Naive thymus-derived CD4-positive, alpha-beta T cell (primary cell): ENCODE measurements at regions not wholly inside any gene's neighbourhood (a gene's known extent, or its start where the extent isn't known, plus 50 kb on each side); places are given as distances from the start of the nearest gene placed in this dataset.

Experiments
- ATAC-seq: fragments of 150-1000 bp; cut with Tn5 transposase; 2 replicates; pipeline ENCODE4 v1.10.0; 2021; ENCODE audit warnings: mild to moderate bottlenecking, moderate library complexity
- CTCF ChIA-PET: fragments of 350-600 bp; sonication (Branson Sonifier 250); formaldehyde crosslinking; loops from one replicate; lab custom pipeline; 2021; ENCODE audit warnings: antibody characterized with exemption; lab: Charles Lee
- POLR2A ChIA-PET: fragments of 350-600 bp; sonication (Branson Sonifier 250); formaldehyde crosslinking; loops from one replicate; lab custom pipeline; 2021; ENCODE audit warnings: antibody characterized with exemption, inconsistent platforms; lab: Charles Lee
- DNase-seq, 9 donors: peaks; one replicate each; pipeline versions ENCODE4 v3.0.0 to v3.0.0-alpha.2; 2020 to 2022; ENCODE audit warnings: mixed read lengths in 1 of 9
- H3K27ac ChIP-seq: one replicate; pipeline ENCODE4 v1.7.0; 2013; ENCODE audit warnings: mild to moderate bottlenecking, low read depth, low read length, moderate library complexity
- H3K27me3 ChIP-seq, 2 donors: one replicate each; pipeline ENCODE4 v1.7.0; 2013; ENCODE audit warnings: low read length in 2 of 2, mild to moderate bottlenecking in 2 of 2, moderate library complexity in 2 of 2; ENCODE audit not compliant: control insufficient read depth in 2 of 2, insufficient read depth in 2 of 2
- H3K36me3 ChIP-seq, 3 experiments: 1 replicate in 2 of 3; 2 replicates in 1 of 3; pipeline ENCODE4 v1.7.0; 2013; ENCODE audit warnings: low read length in 3 of 3, mild to moderate bottlenecking in 3 of 3, moderate library complexity in 1 of 3; ENCODE audit not compliant: insufficient read depth in 3 of 3, control insufficient read depth in 2 of 3
- H3K4me1 ChIP-seq, 2 donors: one replicate each; pipeline ENCODE4 v1.7.0; 2013; ENCODE audit warnings: low read length in 2 of 2, mild to moderate bottlenecking in 2 of 2, moderate library complexity in 1 of 2; ENCODE audit not compliant: control insufficient read depth in 2 of 2, insufficient read depth in 2 of 2
- H3K4me3 ChIP-seq: 2 replicates; pipeline ENCODE4 v1.7.0; 2013; ENCODE audit warnings: mild to moderate bottlenecking, low read length
- H3K9me3 ChIP-seq, 3 experiments: 1 replicate in 2 of 3; 2 replicates in 1 of 3; pipeline ENCODE4 v1.7.0; 2013; ENCODE audit warnings: low read length in 3 of 3; ENCODE audit not compliant: control insufficient read depth in 2 of 3
- H3K27ac Mint-ChIP-seq, 9 donors: one replicate each; pipeline ENCODE4 v1.8.0; 2020 to 2022; ENCODE audit warnings: mixed read lengths in 9 of 9, mild to moderate bottlenecking in 8 of 9, moderate library complexity in 5 of 9, inconsistent platforms in 2 of 9
- H3K27me3 Mint-ChIP-seq, 5 donors: one replicate each; pipeline ENCODE4 v1.8.0; 2021 to 2022; ENCODE audit warnings: mixed read lengths in 5 of 5, mild to moderate bottlenecking in 1 of 5
- H3K36me3 Mint-ChIP-seq, 5 donors: one replicate each; pipeline ENCODE4 v1.8.0; 2020 to 2022; ENCODE audit warnings: mixed read lengths in 5 of 5, mild to moderate bottlenecking in 3 of 5, inconsistent platforms in 1 of 5
- H3K4me1 Mint-ChIP-seq, 7 donors: one replicate each; pipeline ENCODE4 v1.8.0; 2020 to 2022; ENCODE audit warnings: mixed read lengths in 7 of 7, mild to moderate bottlenecking in 3 of 7, inconsistent platforms in 1 of 7
- H3K4me3 Mint-ChIP-seq, 10 donors: one replicate each; pipeline ENCODE4 v1.8.0; 2020 to 2022; ENCODE audit warnings: mild to moderate bottlenecking in 10 of 10, mixed read lengths in 10 of 10, moderate library complexity in 6 of 10, inconsistent platforms in 2 of 10
- H3K9me3 Mint-ChIP-seq, 11 donors: one replicate each; pipeline ENCODE4 v1.8.0; 2020 to 2022; ENCODE audit warnings: mixed read lengths in 11 of 11, mild to moderate bottlenecking in 4 of 11, inconsistent platforms in 1 of 11, moderate library complexity in 1 of 11
- intact Hi-C, 2 donors: fragments of 100-400 bp; cut with micrococcal nuclease; formaldehyde crosslinking; loops; one replicate each; pipeline ENCODE4 v1.15.1; 2023

DNA sequence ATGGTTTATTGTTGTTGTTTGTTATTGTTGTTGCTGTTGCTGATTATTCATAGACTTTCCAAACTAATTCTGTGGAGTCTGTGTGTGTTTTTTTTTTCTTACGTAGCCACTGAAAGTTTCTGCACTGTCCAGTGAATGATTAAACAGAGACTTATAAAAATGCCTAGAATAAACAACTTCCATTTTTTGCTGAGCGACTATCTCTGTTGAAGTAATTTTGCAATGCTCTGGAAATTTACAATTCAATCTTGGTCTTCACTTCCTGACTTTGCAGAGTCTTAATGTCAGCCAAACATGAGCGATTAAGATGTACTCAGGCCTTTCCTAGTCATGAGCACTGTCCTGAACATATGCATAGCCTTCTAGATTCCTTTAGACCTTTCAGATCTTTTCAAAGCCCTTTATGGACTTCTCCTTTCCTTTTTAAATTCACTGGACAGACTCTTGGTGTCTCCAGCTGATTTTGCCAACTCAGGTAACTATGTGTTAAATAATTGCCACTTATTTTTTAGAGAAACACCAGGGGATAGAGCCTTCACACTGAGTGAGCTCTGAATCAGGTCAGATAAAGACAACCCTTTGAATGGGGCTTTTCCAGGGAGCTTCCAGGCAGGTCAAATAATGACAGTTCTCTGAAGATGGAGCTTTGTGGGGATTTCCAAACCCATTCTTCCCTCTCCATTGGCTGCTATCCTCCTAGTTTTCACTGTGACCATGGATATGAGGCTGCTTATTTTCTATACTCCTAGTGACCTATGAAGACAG, 622.8 kb upstream of the EPHA7 start:
- H3K27ac Mint-ChIP-seq: no peak overlapping the region
- H3K4me3 Mint-ChIP-seq: no peak overlapping the region
- peaks cover 0 to 29% (median 6%) of the 10 kb centered on the region in 11 donors for H3K9me3 Mint-ChIP-seq
- no peak for DNase-seq
- no peak for ATAC-seq
- no peak overlapping the region for H3K27ac ChIP-seq
- intact Hi-C loops: no loop called here
- H3K4me1 ChIP-seq: no peaks in the 10 kb centered on the region
- no peaks in the 10 kb centered on the region for H3K36me3 Mint-ChIP-seq
- CTCF ChIA-PET: no interaction called here
- no peaks in the 10 kb centered on the region for H3K4me1 Mint-ChIP-seq
- H3K9me3 ChIP-seq: no peaks in the 10 kb centered on the region
- POLR2A ChIA-PET: no interaction called here
- no peak overlapping the region for H3K4me3 ChIP-seq
- H3K36me3 ChIP-seq: no peaks in the 10 kb centered on the region
- no peaks in the 10 kb centered on the region for H3K27me3 ChIP-seq
- no peaks in the 10 kb centered on the region for H3K27me3 Mint-ChIP-seq

DNA sequence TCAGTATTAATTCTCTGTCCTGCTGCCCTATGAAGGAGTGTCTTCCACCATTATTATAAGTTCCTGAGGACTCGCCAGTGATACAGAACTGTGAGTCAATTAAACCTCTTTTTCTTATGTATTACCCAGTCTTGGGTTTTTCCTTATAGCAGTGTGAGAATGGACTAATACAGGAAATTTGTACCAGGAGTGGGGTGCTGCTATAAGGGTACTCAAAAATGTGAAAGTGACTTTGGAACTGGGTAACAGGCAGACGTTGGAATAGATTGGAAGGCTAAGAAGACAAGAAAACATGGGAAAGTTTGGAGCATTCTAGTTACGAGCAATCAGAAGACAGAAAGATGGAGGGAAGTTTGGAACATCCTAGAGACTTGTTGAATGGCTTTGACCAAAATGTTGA, 616.7 kb upstream of the EPHA7 start:
- H3K36me3 ChIP-seq: no peaks in the 10 kb centered on the region
- no peaks in the 10 kb centered on the region for H3K27me3 Mint-ChIP-seq
- POLR2A ChIA-PET: no interaction called here
- DNase-seq: no peak
- peaks cover 0 to 5% (median 0%) of the 10 kb centered on the region in 3 experiments for H3K9me3 ChIP-seq
- no peak overlapping the region for H3K27ac Mint-ChIP-seq
- H3K4me1 Mint-ChIP-seq: no peaks in the 10 kb centered on the region
- no peak overlapping the region for H3K4me3 Mint-ChIP-seq
- no peaks in the 10 kb centered on the region for H3K27me3 ChIP-seq
- H3K4me3 ChIP-seq: no peak overlapping the region
- H3K4me1 ChIP-seq: no peaks in the 10 kb centered on the region
- peaks cover 6 to 40% (median 12%) of the 10 kb centered on the region in 11 donors for H3K9me3 Mint-ChIP-seq
- no peaks in the 10 kb centered on the region for H3K36me3 Mint-ChIP-seq
- no peak for ATAC-seq
- intact Hi-C loops: no loop called here
- CTCF ChIA-PET: no interaction called here
- no peak overlapping the region for H3K27ac ChIP-seq

DNA sequence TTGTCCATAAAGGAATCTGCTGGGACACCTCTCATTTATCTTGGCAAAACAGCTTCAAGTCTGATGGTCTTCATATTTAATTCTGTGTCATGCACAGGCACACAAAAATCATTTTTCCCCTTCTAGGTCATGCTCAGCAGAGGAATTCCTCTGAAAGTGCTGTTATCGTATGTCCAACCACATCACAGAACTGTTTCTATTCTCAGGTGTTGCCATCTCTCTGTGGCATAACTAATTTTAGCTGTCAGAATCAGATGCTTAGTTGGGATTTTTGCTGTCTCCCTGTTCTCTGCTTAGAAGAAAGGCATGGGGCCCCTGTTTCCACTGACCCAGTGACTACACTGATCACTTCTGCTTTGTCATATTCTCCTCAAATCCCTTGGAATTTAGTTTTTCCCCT, 608.0 kb upstream of the EPHA7 start:
- Mint-ChIP-seq H3K27ac (no peak overlapping the region), H3K4me1 (no peaks in the 10 kb centered on the region), H3K36me3 (no peaks in the 10 kb centered on the region), H3K27me3 (no peaks in the 10 kb centered on the region), H3K9me3 (peaks cover 3 to 33% (median 9%) of the 10 kb centered on the region in 11 donors), H3K4me3 (no peak overlapping the region)
- Histone ChIP-seq H3K36me3 (no peaks in the 10 kb centered on the region), H3K4me1 (no peaks in the 10 kb centered on the region), H3K9me3 (no peaks in the 10 kb centered on the region), H3K4me3 (no peak overlapping the region), H3K27me3 (no peaks in the 10 kb centered on the region), H3K27ac (no peak overlapping the region)
- ATAC-seq: no peak
- intact Hi-C loops: no loop called here
- POLR2A ChIA-PET: no interaction called here
- CTCF ChIA-PET: no interaction called here
- DNase-seq: no peak

DNA sequence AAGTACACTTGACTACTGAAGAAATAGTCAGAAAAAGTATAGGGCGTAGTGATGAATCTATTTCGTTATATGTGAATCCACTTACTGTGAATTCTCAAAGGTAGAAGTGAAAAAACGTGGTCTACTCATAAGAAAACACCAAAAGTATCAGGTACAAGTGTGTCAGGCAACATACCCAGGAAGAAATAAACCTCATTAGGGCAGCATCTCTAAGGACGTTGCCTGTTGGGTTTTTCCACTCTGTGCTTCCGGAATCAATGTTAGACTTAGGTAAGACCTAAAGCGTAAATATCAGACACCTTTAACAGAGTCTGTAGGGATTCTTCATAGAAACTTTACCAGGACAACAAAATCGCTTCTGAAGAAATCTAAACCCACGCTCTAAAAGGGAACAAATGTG, 607.2 kb upstream of the EPHA7 start:
- ATAC-seq: no peak
- no peaks in the 10 kb centered on the region for H3K4me1 Mint-ChIP-seq
- H3K9me3 Mint-ChIP-seq: peaks cover 3 to 30% (median 10%) of the 10 kb centered on the region in 11 donors
- Histone ChIP-seq H3K4me1 (no peaks in the 10 kb centered on the region), H3K4me3 (no peak overlapping the region), H3K27me3 (no peaks in the 10 kb centered on the region), H3K9me3 (no peaks in the 10 kb centered on the region), H3K27ac (no peak overlapping the region), H3K36me3 (no peaks in the 10 kb centered on the region)
- H3K27ac Mint-ChIP-seq: no peak overlapping the region
- CTCF ChIA-PET: no interaction called here
- no peaks in the 10 kb centered on the region for H3K36me3 Mint-ChIP-seq
- POLR2A ChIA-PET: no interaction called here
- intact Hi-C loops: no loop called here
- no peak overlapping the region for H3K4me3 Mint-ChIP-seq
- H3K27me3 Mint-ChIP-seq: no peaks in the 10 kb centered on the region
- DNase-seq: no peak

DNA sequence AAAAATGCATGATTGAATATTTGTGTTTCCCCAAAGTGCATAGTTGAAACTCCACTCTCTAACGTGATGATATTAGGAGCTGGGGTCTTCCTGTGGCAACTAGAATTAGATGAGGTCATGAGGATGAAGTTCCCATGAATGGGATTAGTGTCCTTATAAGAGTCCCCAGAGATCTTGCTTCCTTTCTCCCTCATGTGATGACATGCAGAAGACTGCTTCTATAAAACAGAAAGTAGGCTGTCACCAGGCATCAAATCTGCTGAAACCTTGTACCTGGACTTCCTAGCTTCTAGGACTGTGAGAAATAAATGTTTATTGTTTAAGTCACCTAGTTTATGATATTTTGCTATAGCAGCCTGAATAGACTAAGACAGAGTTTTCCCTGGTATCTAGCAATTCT, 586.5 kb upstream of the EPHA7 start:
- Mint-ChIP-seq H3K27ac (no peak overlapping the region), H3K36me3 (peaks cover 0 to 3% (median 0%) of the 10 kb centered on the region in 5 donors), H3K4me3 (no peak overlapping the region), H3K27me3 (no peaks in the 10 kb centered on the region), H3K9me3 (peaks cover 0 to 12% (median 3%) of the 10 kb centered on the region in 11 donors), H3K4me1 (no peaks in the 10 kb centered on the region)
- H3K9me3 ChIP-seq: no peaks in the 10 kb centered on the region
- no peak overlapping the region for H3K27ac ChIP-seq
- ChIA-PET CTCF (no interaction called here), POLR2A (no interaction called here)
- no peak for DNase-seq
- ATAC-seq: no peak
- H3K4me3 ChIP-seq: no peak overlapping the region
- H3K27me3 ChIP-seq: no peaks in the 10 kb centered on the region
- intact Hi-C loops: no loop called here
- H3K36me3 ChIP-seq: no peaks in the 10 kb centered on the region
- H3K4me1 ChIP-seq: no peaks in the 10 kb centered on the region

DNA sequence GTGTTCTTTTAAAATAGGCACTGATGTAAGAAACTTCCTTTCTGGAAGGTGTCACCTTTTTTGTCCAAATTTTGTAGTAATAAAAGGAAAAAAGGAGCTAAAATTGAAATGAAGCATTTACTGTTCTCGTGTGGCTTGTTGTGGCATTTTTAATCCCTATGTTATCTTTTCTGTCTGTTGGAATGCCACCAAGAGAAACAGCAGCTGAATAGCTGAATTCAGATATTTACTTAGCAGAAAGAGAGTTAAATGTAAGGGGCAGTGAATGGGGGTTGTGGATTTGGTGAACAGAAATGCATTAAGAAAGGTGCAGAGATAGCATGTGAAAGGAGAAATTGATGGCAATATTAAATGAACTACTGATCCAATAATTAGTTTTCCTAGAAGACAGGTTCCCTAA, 573.6 kb upstream of the EPHA7 start:
- H3K9me3 Mint-ChIP-seq: peaks cover 0 to 6% (median 0%) of the 10 kb centered on the region in 11 donors
- no peaks in the 10 kb centered on the region for H3K4me1 ChIP-seq
- ChIA-PET CTCF (no interaction called here), POLR2A (no interaction called here)
- DNase-seq: no peak
- H3K4me1 Mint-ChIP-seq: no peaks in the 10 kb centered on the region
- intact Hi-C loops: no loop called here
- H3K27ac ChIP-seq: no peak overlapping the region
- H3K27ac Mint-ChIP-seq: no peak overlapping the region
- H3K9me3 ChIP-seq: no peaks in the 10 kb centered on the region
- H3K27me3 ChIP-seq: no peaks in the 10 kb centered on the region
- H3K4me3 Mint-ChIP-seq: no peak overlapping the region
- ATAC-seq: no peak
- H3K4me3 ChIP-seq: no peak overlapping the region
- H3K27me3 Mint-ChIP-seq: no peaks in the 10 kb centered on the region
- no peaks in the 10 kb centered on the region for H3K36me3 ChIP-seq
- H3K36me3 Mint-ChIP-seq: no peaks in the 10 kb centered on the region

DNA sequence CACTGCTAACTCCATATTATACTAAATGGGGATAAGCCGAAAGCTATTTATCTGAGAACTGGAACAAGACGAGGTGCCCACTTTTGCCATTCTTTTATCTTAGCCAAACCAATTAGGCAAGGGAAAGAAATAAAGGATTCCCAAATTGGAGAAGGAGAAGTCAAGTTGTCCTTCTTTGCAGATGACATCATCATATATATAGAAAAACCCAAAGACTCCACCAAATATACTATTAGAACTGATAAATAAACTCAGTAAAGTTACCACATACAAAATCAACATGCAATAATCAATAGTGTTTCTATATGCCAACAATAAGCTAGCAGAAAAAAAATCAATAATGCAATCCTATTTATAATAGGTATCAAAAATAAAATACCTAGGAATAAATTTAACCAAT, 570.3 kb upstream of the EPHA7 start:
- Histone ChIP-seq H3K4me1 (no peaks in the 10 kb centered on the region), H3K9me3 (no peaks in the 10 kb centered on the region), H3K4me3 (no peak overlapping the region), H3K36me3 (no peaks in the 10 kb centered on the region), H3K27ac (no peak overlapping the region), H3K27me3 (no peaks in the 10 kb centered on the region)
- DNase-seq (no peak), ATAC-seq (no peak)
- Mint-ChIP-seq H3K4me3 (no peak overlapping the region), H3K9me3 (peaks cover 0 to 14% (median 2%) of the 10 kb centered on the region in 11 donors), H3K36me3 (no peaks in the 10 kb centered on the region), H3K27ac (no peak overlapping the region), H3K4me1 (no peaks in the 10 kb centered on the region), H3K27me3 (no peaks in the 10 kb centered on the region)
- ChIA-PET POLR2A (no interaction called here), CTCF (no interaction called here)
- intact Hi-C loops: no loop called here
